ENCODE measurements at regions not wholly inside any gene's neighbourhood (a gene's known extent, or its start where the extent isn't known, plus 50 kb on each side); places are given as distances from the start of the nearest gene placed in this dataset.
A peak's percentile ranks its signal among the peaks of the same experiment; 100 is the strongest.

DNA sequence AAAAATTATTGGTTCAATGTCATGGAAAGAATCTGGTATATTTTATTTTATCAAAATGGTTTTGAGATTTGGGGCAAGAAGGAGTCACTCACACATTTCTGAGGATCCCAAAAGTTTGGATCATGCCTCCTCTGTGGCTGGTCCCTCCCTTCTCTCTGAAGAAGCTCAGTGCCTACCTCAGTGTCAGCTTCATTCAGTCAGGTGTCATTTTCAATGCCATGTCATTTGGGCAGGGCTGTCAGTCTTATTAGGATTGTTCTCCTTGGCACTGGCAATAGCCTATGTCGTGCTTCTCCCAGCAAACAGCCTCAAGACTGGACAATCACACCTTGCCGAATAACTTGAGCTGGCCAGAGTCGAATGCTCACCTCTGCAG, 264.5 kb upstream of the CAMK1G start:
- no peak for DNase-seq

DNA sequence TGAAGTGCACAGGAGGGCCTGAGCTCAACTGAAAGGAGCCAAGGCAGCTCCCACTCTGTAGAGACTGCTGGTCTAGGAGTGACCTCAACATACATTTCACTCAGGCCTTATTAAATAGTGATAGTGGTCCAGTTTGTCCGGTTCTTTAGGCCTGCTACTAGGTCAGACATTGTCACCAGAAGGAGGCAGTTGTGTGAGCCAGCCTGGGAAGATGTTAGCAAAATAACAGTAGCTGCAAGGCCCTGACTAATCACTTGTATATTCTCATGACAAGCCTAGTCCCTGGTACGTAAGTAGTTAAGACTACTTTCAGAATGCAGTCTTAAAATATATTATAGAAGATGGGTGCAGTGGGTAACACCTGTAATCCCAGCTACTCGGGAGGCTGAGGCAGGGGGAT, 264.0 kb upstream of the CAMK1G start:
- no peak for DNase-seq

DNA sequence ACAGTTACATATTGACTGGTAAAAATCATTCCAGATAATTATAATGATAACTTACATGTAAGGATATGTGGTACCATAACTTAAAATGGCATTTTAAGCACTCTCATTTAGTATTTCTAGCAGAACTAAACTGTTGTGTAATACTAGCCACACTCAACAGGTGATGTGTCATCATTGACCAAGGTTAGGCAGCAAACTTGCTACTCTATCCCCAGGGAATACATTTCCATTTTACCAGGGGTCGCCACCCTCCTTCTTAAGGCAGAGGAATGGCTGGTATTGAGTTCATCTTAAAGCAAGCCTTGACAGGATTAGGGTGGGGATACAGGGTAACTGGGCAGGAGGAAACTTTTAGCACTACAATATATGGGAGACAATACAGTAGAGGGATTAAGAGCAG, 259.8 kb upstream of the CAMK1G start:
- DNase-seq = no peak

DNA sequence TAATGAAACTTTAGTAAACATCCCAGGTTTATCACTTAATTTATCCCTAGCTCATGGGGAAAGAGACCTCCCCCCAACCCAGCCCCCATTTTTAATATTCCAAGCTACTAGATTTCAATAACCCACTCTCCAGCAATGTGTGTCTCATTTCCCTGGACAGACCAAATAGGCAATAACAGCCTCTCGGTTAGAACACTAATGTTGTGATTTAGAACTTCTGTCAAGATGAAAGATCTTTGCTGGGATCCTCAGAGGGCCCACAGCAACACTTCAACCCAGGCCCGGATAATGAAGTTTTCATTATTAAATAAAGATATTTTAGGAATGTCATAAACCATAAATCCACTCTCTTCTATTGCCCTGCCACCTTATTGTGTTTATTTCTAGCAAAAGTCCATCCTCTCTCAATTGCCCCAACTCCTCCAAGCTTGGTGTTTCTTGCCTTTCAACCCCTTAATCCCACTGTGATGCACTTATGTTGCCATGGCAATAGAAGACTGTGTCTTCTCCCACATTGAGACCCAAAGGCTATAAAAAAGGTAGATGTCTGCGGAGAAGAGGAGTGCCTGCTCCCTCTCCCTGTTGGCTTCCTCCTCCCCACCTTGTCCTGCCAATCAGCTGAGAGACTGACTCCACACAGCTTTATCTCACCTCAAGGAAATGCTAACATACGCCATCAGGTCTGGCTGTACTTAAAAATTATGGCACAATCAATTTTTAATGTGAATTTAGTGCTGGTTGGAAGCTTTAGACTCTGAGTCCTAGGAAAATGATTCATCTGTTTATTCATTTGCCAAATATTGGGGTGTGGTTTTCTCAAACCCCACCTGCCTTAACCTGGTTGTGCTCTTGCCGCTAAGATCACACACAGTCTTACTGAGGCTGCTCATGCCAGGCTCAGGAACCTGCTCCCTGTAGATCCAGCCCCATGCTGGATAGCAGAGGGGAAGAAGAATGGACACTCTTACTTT, 258.3 kb upstream of the CAMK1G start:
- DNase-seq = no peak

DNA sequence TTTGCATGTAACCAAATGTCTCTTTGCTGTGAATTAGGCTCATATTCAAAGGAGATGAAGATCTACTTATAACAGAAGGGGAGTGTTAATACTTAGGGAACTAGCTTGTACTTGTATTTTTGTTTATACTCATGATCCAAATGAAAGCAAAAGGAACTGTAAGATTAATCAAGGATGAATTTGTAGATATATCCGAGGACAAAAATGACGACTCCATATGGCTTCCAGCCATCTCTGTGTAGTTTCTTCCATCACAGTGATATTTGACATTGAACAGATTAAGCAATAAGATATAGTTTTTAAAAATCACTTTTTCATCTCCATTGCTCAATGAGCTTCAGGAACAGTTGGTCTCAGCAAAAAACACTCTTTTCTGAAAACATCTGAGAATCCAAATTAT, 257.4 kb upstream of the CAMK1G start:
- no peak for DNase-seq

GRCh38 chr1:209326831-209327230, 256.7 kb upstream of the CAMK1G start:
- DNase-seq = no peak

- DNase-seq = no peak
Observed at GRCh38 chr1:209328196-209328595, 255.3 kb upstream of the CAMK1G start.

- DNase-seq = no peak
Observed at GRCh38 chr1:209335178-209335577, 248.3 kb upstream of the CAMK1G start.

GRCh38 chr1:209341146-209341545, 242.4 kb upstream of the CAMK1G start:
- DNase-seq = no peak

- DNase-seq = no peak
Observed at GRCh38 chr1:209341673-209342420, 241.7 kb upstream of the CAMK1G start.

DNA sequence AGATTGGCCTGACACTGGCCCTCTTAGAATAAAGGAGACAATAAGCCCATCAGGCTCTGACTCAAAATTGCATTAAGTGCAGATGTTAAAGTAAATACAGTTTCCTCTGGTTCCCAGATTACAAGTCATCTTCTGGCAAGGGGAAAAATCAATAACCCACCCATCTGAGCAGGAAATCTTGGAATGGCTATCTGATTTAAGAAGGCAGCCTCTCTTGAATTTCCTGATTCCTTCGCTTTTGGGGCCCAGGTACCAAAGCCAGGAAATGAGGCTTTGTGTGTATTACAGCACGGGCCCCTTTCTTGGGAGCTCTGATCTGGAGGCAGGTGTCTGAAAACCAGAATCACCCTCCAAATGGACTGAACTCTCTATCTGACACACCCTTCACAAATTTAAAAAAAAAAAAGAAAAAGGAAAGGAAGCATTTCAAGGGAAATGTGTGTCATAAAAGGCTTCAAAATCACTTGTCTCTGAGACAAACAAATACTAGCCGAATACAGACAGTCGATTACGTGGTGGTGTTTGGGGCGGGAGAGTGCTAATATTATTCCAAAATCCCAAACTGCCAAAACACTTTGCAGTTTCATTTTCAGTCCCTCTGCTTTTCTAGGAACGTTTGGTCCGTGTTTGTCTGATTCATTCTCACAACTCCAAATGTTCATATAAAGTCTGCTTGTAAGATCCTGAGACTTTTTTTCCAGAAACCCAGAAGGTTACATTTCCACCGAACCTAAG, 240.9 kb upstream of the CAMK1G start:
- no peak for DNase-seq

- no peak for DNase-seq
Observed at GRCh38 chr1:209343511-209343910, 240.0 kb upstream of the CAMK1G start.

DNA sequence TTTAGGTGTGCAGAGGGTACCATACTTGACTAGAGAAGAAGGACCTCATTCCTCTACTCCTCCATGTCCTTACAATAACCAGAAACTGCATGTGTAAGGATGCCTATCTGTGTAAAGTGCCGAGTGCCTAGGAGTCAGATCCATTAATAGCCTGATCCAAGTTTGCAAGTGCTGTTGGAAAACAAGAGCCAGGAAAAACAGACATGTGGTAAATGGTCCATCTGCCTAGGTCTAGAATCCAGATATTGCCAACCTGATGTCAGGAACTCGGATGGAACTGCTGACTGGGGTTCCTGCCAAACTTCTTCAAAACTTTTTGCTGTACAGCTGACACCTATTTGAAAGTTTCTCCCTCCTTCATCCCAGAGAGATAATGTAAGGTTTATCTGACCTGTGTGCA, 239.4 kb upstream of the CAMK1G start:
- no peak for DNase-seq

DNA sequence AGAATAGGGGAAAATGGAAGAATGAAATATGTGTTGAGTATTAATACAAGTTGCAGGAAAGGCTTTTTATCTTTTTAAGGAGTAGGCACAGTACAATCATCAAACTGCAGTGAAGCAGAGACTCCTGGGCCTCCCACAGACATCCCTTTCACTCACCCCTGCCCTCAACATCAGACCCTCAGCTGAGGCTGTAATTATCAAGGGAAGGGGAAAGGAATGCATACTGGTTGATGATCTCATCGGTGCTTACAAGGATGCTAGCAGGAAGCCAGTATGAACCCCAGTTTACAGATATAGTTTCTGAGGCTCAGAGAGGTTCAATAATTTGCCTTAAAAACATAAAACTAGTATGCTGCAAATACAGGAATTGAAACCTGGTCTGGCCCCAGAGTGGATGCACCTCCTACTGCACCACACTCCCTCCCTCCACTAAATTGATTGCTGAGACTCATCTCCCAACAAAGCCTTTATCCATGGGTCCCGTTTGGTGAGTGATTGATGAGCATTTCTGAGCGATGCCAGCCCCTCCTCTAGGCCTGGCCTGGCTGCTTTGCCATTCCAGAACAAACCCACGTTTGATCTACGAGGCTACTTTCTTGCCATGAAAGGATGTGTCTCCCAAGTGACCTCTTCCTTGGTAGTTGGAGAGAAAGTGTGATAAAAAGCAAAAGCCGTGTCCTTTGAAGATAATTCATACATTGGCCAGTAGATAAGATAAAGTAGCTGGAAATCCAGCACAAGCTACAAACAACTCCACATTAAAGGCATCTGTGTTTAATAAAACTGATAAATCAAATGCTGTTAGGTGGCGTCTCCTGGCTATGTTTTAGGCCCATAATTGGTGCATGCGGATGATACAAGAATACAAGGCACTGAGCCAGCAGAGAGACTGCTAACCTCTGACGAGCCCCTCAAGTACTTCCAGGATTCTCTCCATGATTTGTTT, 233.9 kb upstream of the CAMK1G start:
- no peak for DNase-seq

- DNase-seq = no peak
Observed at GRCh38 chr1:209353053-209353452, 230.5 kb upstream of the CAMK1G start.

GRCh38 chr1:209354111-209354839, 229.2 kb upstream of the CAMK1G start:
- peak; percentile 30 to 42 for DNase-seq

- no peak for DNase-seq
Observed at GRCh38 chr1:209354840-209355165, 228.7 kb upstream of the CAMK1G start.

DNA sequence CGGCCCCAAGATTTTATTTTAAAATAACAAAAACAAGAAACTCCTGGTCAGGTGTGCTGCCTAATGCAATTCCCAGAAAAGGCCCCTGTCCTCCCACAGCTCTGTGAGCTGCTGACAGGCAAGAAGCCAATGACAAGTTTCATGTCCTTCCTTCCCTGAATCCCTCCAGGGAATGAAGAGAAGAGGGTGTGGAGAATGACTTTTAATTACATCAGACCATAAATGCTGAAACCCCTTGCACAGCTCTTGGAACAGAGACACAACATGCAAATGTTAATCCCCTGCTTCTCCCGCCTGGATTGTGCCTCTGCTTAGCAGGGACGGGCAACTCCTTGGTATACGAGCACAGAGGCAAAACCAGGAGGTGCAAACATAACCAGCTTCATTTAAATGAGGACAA, 228.1 kb upstream of the CAMK1G start:
- DNase-seq = no peak

GRCh38 chr1:209356976-209357377, 226.5 kb upstream of the CAMK1G start:
- DNase-seq = no peak

GRCh38 chr1:209363112-209363511, 220.4 kb upstream of the CAMK1G start:
- no peak for DNase-seq

DNA sequence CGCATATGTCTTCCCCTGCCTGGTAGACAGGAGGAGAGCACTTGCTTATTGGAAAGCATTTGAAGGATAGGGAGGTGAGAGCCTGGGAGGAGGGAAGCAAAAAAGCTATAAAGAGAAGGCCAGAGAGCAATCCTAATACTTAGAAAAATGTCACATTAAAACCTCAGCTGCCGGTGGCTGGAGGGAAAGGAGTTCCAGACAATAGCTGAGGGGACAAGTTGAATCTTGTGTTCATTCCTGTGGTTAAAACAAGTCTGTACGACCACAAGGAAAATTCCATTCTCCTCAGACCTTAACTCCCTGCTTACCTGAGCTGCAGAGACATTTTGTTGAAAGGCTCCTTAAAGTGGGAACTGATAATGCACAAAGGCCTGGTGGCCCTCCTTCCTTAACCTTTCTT, 218.8 kb upstream of the CAMK1G start:
- DNase-seq = no peak

All from CD4-positive, alpha-beta T cell treated with Interleukin-4 for 1 hour (primary cell).